ENCODE measurements at regions not wholly inside any gene's neighbourhood (a gene's known extent, or its start where the extent isn't known, plus 50 kb on each side); places are given as distances from the start of the nearest gene placed in this dataset.

- no peaks in the 10 kb centered on the region for H3K4me1 ChIP-seq (ENCODE audit: insufficient read depth)
- no peak overlapping the region for H3K4me3 ChIP-seq (ENCODE audit: low read depth, low read length)
- 54% methylated on average over 2 of the region's 2 CpGs for WGBS
- no peaks in the 10 kb centered on the region for H3K36me3 ChIP-seq (ENCODE audit: insufficient read depth)
- H3K27ac ChIP-seq (ENCODE audit: low read depth): no peak overlapping the region
- no peak for DNase-seq (ENCODE audit: extremely low spot score)
Observed at GRCh38 chr4:162681212-162681611, 485.5 kb downstream of the NAF1 start.

- H3K4me3 ChIP-seq (ENCODE audit: low read depth, low read length): no peak overlapping the region
- DNase-seq (ENCODE audit: extremely low spot score): no peak
- no peak overlapping the region for H3K27ac ChIP-seq (ENCODE audit: low read depth)
- H3K4me1 ChIP-seq (ENCODE audit: insufficient read depth): no peaks in the 10 kb centered on the region
- no peaks in the 10 kb centered on the region for H3K36me3 ChIP-seq (ENCODE audit: insufficient read depth)
- 62% methylated on average over 2 of the region's 2 CpGs for WGBS
Observed at GRCh38 chr4:162675661-162676060, 491.0 kb downstream of the NAF1 start.

GRCh38 chr4:162661913-162662312 lies 498.1 kb upstream of the FSTL5 start:
- Histone ChIP-seq H3K4me3 (ENCODE audit: low read depth, low read length) (no peak overlapping the region), H3K27ac (ENCODE audit: low read depth) (no peak overlapping the region), H3K4me1 (ENCODE audit: insufficient read depth) (no peaks in the 10 kb centered on the region), H3K36me3 (ENCODE audit: insufficient read depth) (no peaks in the 10 kb centered on the region)
- WGBS: 94% methylated on average over 1 of the region's 1 CpG
- DNase-seq (ENCODE audit: extremely low spot score): no peak

GRCh38 chr4:162659716-162660115 lies 495.9 kb upstream of the FSTL5 start:
- H3K36me3 ChIP-seq (ENCODE audit: insufficient read depth): no peaks in the 10 kb centered on the region
- no peak overlapping the region for H3K4me3 ChIP-seq (ENCODE audit: low read depth, low read length)
- H3K27ac ChIP-seq (ENCODE audit: low read depth): no peak overlapping the region
- 95% methylated on average over 1 of the region's 1 CpG for WGBS
- no peak for DNase-seq (ENCODE audit: extremely low spot score)
- H3K4me1 ChIP-seq (ENCODE audit: insufficient read depth): no peaks in the 10 kb centered on the region

- no peak for DNase-seq (ENCODE audit: extremely low spot score)
- 97% methylated on average over 1 of the region's 1 CpG for WGBS
- no peak overlapping the region for H3K4me3 ChIP-seq (ENCODE audit: low read depth, low read length)
Observed at GRCh38 chr4:162657966-162658365, 494.2 kb upstream of the FSTL5 start.

GRCh38 chr4:162650166-162650565 lies 486.4 kb upstream of the FSTL5 start:
- H3K27ac ChIP-seq (ENCODE audit: low read depth): no peak overlapping the region
- 72% methylated on average over 1 of the region's 1 CpG for WGBS

More at GRCh38 chr4:162657966-162658365, 494.2 kb upstream of the FSTL5 start:
- no peaks in the 10 kb centered on the region for H3K4me1 ChIP-seq (ENCODE audit: insufficient read depth)
- no peak overlapping the region for H3K27ac ChIP-seq (ENCODE audit: low read depth)
- H3K36me3 ChIP-seq (ENCODE audit: insufficient read depth): no peaks in the 10 kb centered on the region

GRCh38 chr4:162645381-162645780 lies 481.6 kb upstream of the FSTL5 start:
- no peaks in the 10 kb centered on the region for H3K36me3 ChIP-seq (ENCODE audit: insufficient read depth)
- no peak for DNase-seq (ENCODE audit: extremely low spot score)
- no peaks in the 10 kb centered on the region for H3K4me1 ChIP-seq (ENCODE audit: insufficient read depth)
- H3K27ac ChIP-seq (ENCODE audit: low read depth): no peak overlapping the region
- WGBS: 45% methylated on average over 4 of the region's 4 CpGs
- H3K4me3 ChIP-seq (ENCODE audit: low read depth, low read length): no peak overlapping the region

More at GRCh38 chr4:162650166-162650565, 486.4 kb upstream of the FSTL5 start:
- no peak for DNase-seq (ENCODE audit: extremely low spot score)
- H3K4me3 ChIP-seq (ENCODE audit: low read depth, low read length): no peak overlapping the region
- no peaks in the 10 kb centered on the region for H3K4me1 ChIP-seq (ENCODE audit: insufficient read depth)
- no peaks in the 10 kb centered on the region for H3K36me3 ChIP-seq (ENCODE audit: insufficient read depth)

GRCh38 chr4:162644346-162644745 lies 480.5 kb upstream of the FSTL5 start:
- H3K4me1 ChIP-seq (ENCODE audit: insufficient read depth): no peaks in the 10 kb centered on the region
- no peak for DNase-seq (ENCODE audit: extremely low spot score)
- H3K4me3 ChIP-seq (ENCODE audit: low read depth, low read length): no peak overlapping the region
- 44% methylated on average over 1 of the region's 1 CpG for WGBS
- H3K27ac ChIP-seq (ENCODE audit: low read depth): no peak overlapping the region
- no peaks in the 10 kb centered on the region for H3K36me3 ChIP-seq (ENCODE audit: insufficient read depth)

GRCh38 chr4:162640152-162640551 lies 476.4 kb upstream of the FSTL5 start:
- no peak for DNase-seq (ENCODE audit: extremely low spot score)
- WGBS: 91% methylated on average over 13 of the region's 13 CpGs
- Histone ChIP-seq H3K4me3 (ENCODE audit: low read depth, low read length) (no peak overlapping the region), H3K4me1 (ENCODE audit: insufficient read depth) (no peaks in the 10 kb centered on the region), H3K36me3 (ENCODE audit: insufficient read depth) (no peaks in the 10 kb centered on the region), H3K27ac (ENCODE audit: low read depth) (no peak overlapping the region)

GRCh38 chr4:162634390-162634789 lies 470.6 kb upstream of the FSTL5 start:
- Histone ChIP-seq H3K27ac (ENCODE audit: low read depth) (no peak overlapping the region), H3K4me1 (ENCODE audit: insufficient read depth) (no peaks in the 10 kb centered on the region), H3K36me3 (ENCODE audit: insufficient read depth) (no peaks in the 10 kb centered on the region), H3K4me3 (ENCODE audit: low read depth, low read length) (no peak overlapping the region)
- DNase-seq (ENCODE audit: extremely low spot score): no peak
- WGBS: 64% methylated on average over 2 of the region's 2 CpGs

- H3K27ac ChIP-seq (ENCODE audit: low read depth): no peak overlapping the region
- H3K4me1 ChIP-seq (ENCODE audit: insufficient read depth): no peaks in the 10 kb centered on the region
- DNase-seq (ENCODE audit: extremely low spot score): no peak
- H3K4me3 ChIP-seq (ENCODE audit: low read depth, low read length): no peak overlapping the region
- no peaks in the 10 kb centered on the region for H3K36me3 ChIP-seq (ENCODE audit: insufficient read depth)
- 85% methylated on average over 2 of the region's 2 CpGs for WGBS
Observed at GRCh38 chr4:162622664-162623063, 458.9 kb upstream of the FSTL5 start.

- Histone ChIP-seq H3K27ac (ENCODE audit: low read depth) (no peak overlapping the region), H3K4me1 (ENCODE audit: insufficient read depth) (no peaks in the 10 kb centered on the region), H3K36me3 (ENCODE audit: insufficient read depth) (no peaks in the 10 kb centered on the region), H3K4me3 (ENCODE audit: low read depth, low read length) (no peak overlapping the region)
- no peak for DNase-seq (ENCODE audit: extremely low spot score)
Observed at GRCh38 chr4:162610116-162610515, 446.3 kb upstream of the FSTL5 start.

GRCh38 chr4:162586266-162586665 lies 422.5 kb upstream of the FSTL5 start:
- WGBS: 77% methylated on average over 1 of the region's 1 CpG
- Histone ChIP-seq H3K27ac (ENCODE audit: low read depth) (no peak overlapping the region), H3K4me3 (ENCODE audit: low read depth, low read length) (no peak overlapping the region), H3K4me1 (ENCODE audit: insufficient read depth) (no peaks in the 10 kb centered on the region), H3K36me3 (ENCODE audit: insufficient read depth) (no peaks in the 10 kb centered on the region)
- no peak for DNase-seq (ENCODE audit: extremely low spot score)

- WGBS: 86% methylated on average over 3 of the region's 3 CpGs
- Histone ChIP-seq H3K4me1 (ENCODE audit: insufficient read depth) (no peaks in the 10 kb centered on the region), H3K36me3 (ENCODE audit: insufficient read depth) (no peaks in the 10 kb centered on the region), H3K27ac (ENCODE audit: low read depth) (no peak overlapping the region), H3K4me3 (ENCODE audit: low read depth, low read length) (no peak overlapping the region)
- DNase-seq (ENCODE audit: extremely low spot score): no peak
Observed at GRCh38 chr4:162582180-162582579, 418.4 kb upstream of the FSTL5 start.

GRCh38 chr4:162565730-162566129 lies 401.9 kb upstream of the FSTL5 start:
- WGBS: 64% methylated on average over 4 of the region's 4 CpGs
- no peaks in the 10 kb centered on the region for H3K36me3 ChIP-seq (ENCODE audit: insufficient read depth)
- DNase-seq (ENCODE audit: extremely low spot score): no peak
- H3K4me1 ChIP-seq (ENCODE audit: insufficient read depth): no peaks in the 10 kb centered on the region
- no peak overlapping the region for H3K27ac ChIP-seq (ENCODE audit: low read depth)
- H3K4me3 ChIP-seq (ENCODE audit: low read depth, low read length): no peak overlapping the region

All from urinary bladder (tissue), 3 donors.